ENCODE measurements at regions not wholly inside any gene's neighbourhood (a gene's known extent, or its start where the extent isn't known, plus 50 kb on each side); places are given as distances from the start of the nearest gene placed in this dataset.

- Histone ChIP-seq H3K27ac (ENCODE audit: low read length) (no peak overlapping the region), H3K4me3 (ENCODE audit: low read length) (no peak overlapping the region), H3K9me3 (replicated peaks; ENCODE audit: control insufficient read depth, low read depth, low read length) (no peaks in the 10 kb centered on the region), H3K36me3 (ENCODE audit: control insufficient read depth, insufficient read depth, low read length) (no peaks in the 10 kb centered on the region), H3K4me1 (ENCODE audit: control insufficient read depth, insufficient read depth, low read length) (no peaks in the 10 kb centered on the region), H3K27me3 (ENCODE audit: control insufficient read depth, insufficient read depth, low read length) (no peaks in the 10 kb centered on the region)
- DNase-seq, result no peak
- no CpG with 5 or more reads among the region's 5 CpGs for WGBS (ENCODE audit: insufficient coverage)
Observed at GRCh38 chr2:222779145-222779832, 81.5 kb upstream of the ACSL3 start.

- H3K4me1 ChIP-seq (ENCODE audit: control insufficient read depth, insufficient read depth, low read length), result no peaks in the 10 kb centered on the region
- no peak overlapping the region for H3K4me3 ChIP-seq (ENCODE audit: low read length)
- no CpG with 5 or more reads among the region's 4 CpGs for WGBS (ENCODE audit: insufficient coverage)
- no peak for DNase-seq
- no peak overlapping the region for H3K27ac ChIP-seq (ENCODE audit: low read length)
- H3K27me3 ChIP-seq (ENCODE audit: control insufficient read depth, insufficient read depth, low read length), result no peaks in the 10 kb centered on the region
- H3K36me3 ChIP-seq (ENCODE audit: control insufficient read depth, insufficient read depth, low read length), result no peaks in the 10 kb centered on the region
- H3K9me3 ChIP-seq (replicated peaks; ENCODE audit: control insufficient read depth, low read depth, low read length), result no peaks in the 10 kb centered on the region
Observed at GRCh38 chr2:222780051-222780450, 80.8 kb upstream of the ACSL3 start.

- H3K4me3 ChIP-seq (ENCODE audit: low read length), result no peak overlapping the region
- no CpG with 5 or more reads among the region's 6 CpGs for WGBS (ENCODE audit: insufficient coverage)
- no peak overlapping the region for H3K27ac ChIP-seq (ENCODE audit: low read length)
Observed at GRCh38 chr2:222782201-222782730, 78.6 kb upstream of the ACSL3 start.

GRCh38 chr2:222783592-222783991 is 77.2 kb upstream of the ACSL3 start:
- WGBS (ENCODE audit: insufficient coverage), result no CpG with 5 or more reads among the region's 1 CpG
- H3K27me3 ChIP-seq (ENCODE audit: control insufficient read depth, insufficient read depth, low read length), result no peaks in the 10 kb centered on the region
- no peak for DNase-seq
- no peak overlapping the region for H3K27ac ChIP-seq (ENCODE audit: low read length)
- H3K4me1 ChIP-seq (ENCODE audit: control insufficient read depth, insufficient read depth, low read length), result peaks cover 7% of the 10 kb centered on the region
- no peaks in the 10 kb centered on the region for H3K9me3 ChIP-seq (replicated peaks; ENCODE audit: control insufficient read depth, low read depth, low read length)
- H3K4me3 ChIP-seq (ENCODE audit: low read length), result no peak overlapping the region
- H3K36me3 ChIP-seq (ENCODE audit: control insufficient read depth, insufficient read depth, low read length), result no peaks in the 10 kb centered on the region

More at GRCh38 chr2:222782201-222782730, 78.6 kb upstream of the ACSL3 start:
- H3K4me1 ChIP-seq (ENCODE audit: control insufficient read depth, insufficient read depth, low read length), result no peaks in the 10 kb centered on the region
- no peaks in the 10 kb centered on the region for H3K36me3 ChIP-seq (ENCODE audit: control insufficient read depth, insufficient read depth, low read length)
- no peaks in the 10 kb centered on the region for H3K9me3 ChIP-seq (replicated peaks; ENCODE audit: control insufficient read depth, low read depth, low read length)
- no peaks in the 10 kb centered on the region for H3K27me3 ChIP-seq (ENCODE audit: control insufficient read depth, insufficient read depth, low read length)
- no peak for DNase-seq

GRCh38 chr2:222790932-222791331 is 69.9 kb upstream of the ACSL3 start:
- peaks cover 21% of the 10 kb centered on the region for H3K4me1 ChIP-seq (ENCODE audit: control insufficient read depth, insufficient read depth, low read length)
- WGBS (ENCODE audit: insufficient coverage), result 77% methylated on average over 4 of the region's 7 CpGs

GRCh38 chr2:222792001-222792611 is 68.7 kb upstream of the ACSL3 start:
- WGBS (ENCODE audit: insufficient coverage), result 24% methylated on average over 7 of the region's 14 CpGs
- no peaks in the 10 kb centered on the region for H3K27me3 ChIP-seq (ENCODE audit: control insufficient read depth, insufficient read depth, low read length)
- H3K9me3 ChIP-seq (replicated peaks; ENCODE audit: control insufficient read depth, low read depth, low read length), result no peaks in the 10 kb centered on the region
- DNase-seq, result peak; percentile 74
- H3K27ac ChIP-seq (ENCODE audit: low read length), result peak overlapping the region; percentile 73
- H3K4me3 ChIP-seq (ENCODE audit: low read length), result no peak overlapping the region
- H3K36me3 ChIP-seq (ENCODE audit: control insufficient read depth, insufficient read depth, low read length), result no peaks in the 10 kb centered on the region
- H3K4me1 ChIP-seq (ENCODE audit: control insufficient read depth, insufficient read depth, low read length), result peaks cover 27% of the 10 kb centered on the region

More at GRCh38 chr2:222790932-222791331, 69.9 kb upstream of the ACSL3 start:
- no peak overlapping the region for H3K27ac ChIP-seq (ENCODE audit: low read length)
- no peaks in the 10 kb centered on the region for H3K27me3 ChIP-seq (ENCODE audit: control insufficient read depth, insufficient read depth, low read length)
- H3K36me3 ChIP-seq (ENCODE audit: control insufficient read depth, insufficient read depth, low read length), result no peaks in the 10 kb centered on the region
- no peak for DNase-seq
- no peaks in the 10 kb centered on the region for H3K9me3 ChIP-seq (replicated peaks; ENCODE audit: control insufficient read depth, low read depth, low read length)
- no peak overlapping the region for H3K4me3 ChIP-seq (ENCODE audit: low read length)

GRCh38 chr2:222794585-222795449 is 66.0 kb upstream of the ACSL3 start:
- peaks cover 15% of the 10 kb centered on the region for H3K4me1 ChIP-seq (ENCODE audit: control insufficient read depth, insufficient read depth, low read length)
- no peak overlapping the region for H3K27ac ChIP-seq (ENCODE audit: low read length)
- H3K4me3 ChIP-seq (ENCODE audit: low read length), result no peak overlapping the region
- H3K27me3 ChIP-seq (ENCODE audit: control insufficient read depth, insufficient read depth, low read length), result no peaks in the 10 kb centered on the region
- no peaks in the 10 kb centered on the region for H3K36me3 ChIP-seq (ENCODE audit: control insufficient read depth, insufficient read depth, low read length)
- DNase-seq, result no peak
- 90% methylated on average over 7 of the region's 10 CpGs for WGBS (ENCODE audit: insufficient coverage)
- H3K9me3 ChIP-seq (replicated peaks; ENCODE audit: control insufficient read depth, low read depth, low read length), result no peaks in the 10 kb centered on the region

- WGBS (ENCODE audit: insufficient coverage), result 100% methylated on average over 2 of the region's 6 CpGs
- Histone ChIP-seq H3K27ac (ENCODE audit: low read length) (no peak overlapping the region), H3K4me1 (ENCODE audit: control insufficient read depth, insufficient read depth, low read length) (peaks cover 13% of the 10 kb centered on the region), H3K9me3 (replicated peaks; ENCODE audit: control insufficient read depth, low read depth, low read length) (no peaks in the 10 kb centered on the region), H3K4me3 (ENCODE audit: low read length) (no peak overlapping the region), H3K36me3 (ENCODE audit: control insufficient read depth, insufficient read depth, low read length) (no peaks in the 10 kb centered on the region), H3K27me3 (ENCODE audit: control insufficient read depth, insufficient read depth, low read length) (no peaks in the 10 kb centered on the region)
- DNase-seq, result no peak
Observed at GRCh38 chr2:222795450-222796357, 65.1 kb upstream of the ACSL3 start.

- Histone ChIP-seq H3K9me3 (replicated peaks; ENCODE audit: control insufficient read depth, low read depth, low read length) (no peaks in the 10 kb centered on the region), H3K27ac (ENCODE audit: low read length) (no peak overlapping the region), H3K4me1 (ENCODE audit: control insufficient read depth, insufficient read depth, low read length) (peaks cover 13% of the 10 kb centered on the region), H3K36me3 (ENCODE audit: control insufficient read depth, insufficient read depth, low read length) (no peaks in the 10 kb centered on the region), H3K4me3 (ENCODE audit: low read length) (no peak overlapping the region), H3K27me3 (ENCODE audit: control insufficient read depth, insufficient read depth, low read length) (no peaks in the 10 kb centered on the region)
- no peak for DNase-seq
- WGBS (ENCODE audit: insufficient coverage), result 34% methylated on average over 3 of the region's 5 CpGs
Observed at GRCh38 chr2:222796413-222797103, 64.3 kb upstream of the ACSL3 start.
